SK-MEL-5 (cell line): ENCODE measurements at regions not wholly inside any gene's neighbourhood (a gene's known extent, or its start where the extent isn't known, plus 50 kb on each side); places are given as distances from the start of the nearest gene placed in this dataset.
"Not testable (repeated sequence)": the region's sequence is repeated elsewhere in the genome, so short reads cannot be mapped to it uniquely, and the experiment has no call there.

ENCODE experiments used
- DNase-seq: peaks from one replicate; pipeline ENCODE4 v3.0.0-alpha.2; 2016; ENCODE audit warnings: low read depth, low spot score
- in situ Hi-C: cut with HindIII; loops from 2 replicates; pipeline ENCODE4 v1.10.0; 2016; ENCODE audit warnings: low sequenced_read_pairs, high pct_unique_total_duplicates, low pct_unique_long_range_greater_than_20kb

GRCh38 chr2:39860538-39860937, 81.5 kb upstream of the THUMPD2 start:
- no peak for DNase-seq
- in situ Hi-C loops: no loop called here

- DNase-seq: no peak
- in situ Hi-C loops: no loop called here
Measured at GRCh38 chr2:39858677-39859076, 79.6 kb upstream of the THUMPD2 start.

GRCh38 chr2:39855856-39856255, 76.8 kb upstream of the THUMPD2 start:
- DNase-seq: no peak
- in situ Hi-C loops: no loop called here

GRCh38 chr2:39854771-39855170, 75.7 kb upstream of the THUMPD2 start:
- in situ Hi-C loops: no loop called here
- DNase-seq: no peak

- in situ Hi-C loops: no loop called here
- DNase-seq: no peak
Measured at GRCh38 chr2:39852831-39853230, 73.8 kb upstream of the THUMPD2 start.

GRCh38 chr2:39851651-39852110, 72.6 kb upstream of the THUMPD2 start:
- DNase-seq: no peak

GRCh38 chr2:39851251-39851650, 72.2 kb upstream of the THUMPD2 start:
- no peak for DNase-seq
- in situ Hi-C loops: no loop called here

More at GRCh38 chr2:39851651-39852110, 72.6 kb upstream of the THUMPD2 start:
- in situ Hi-C loops: no loop called here

- in situ Hi-C loops: no loop called here
- DNase-seq: no peak
Measured at GRCh38 chr2:39849982-39850526, 71.0 kb upstream of the THUMPD2 start.

- in situ Hi-C loops: no loop called here
- no peak for DNase-seq
Measured at GRCh38 chr2:39849064-39849463, 70.0 kb upstream of the THUMPD2 start.

GRCh38 chr2:39845460-39846146, 66.5 kb upstream of the THUMPD2 start:
- no peak for DNase-seq
- in situ Hi-C loops: no loop called here

- no peak for DNase-seq
- in situ Hi-C loops: no loop called here
Measured at GRCh38 chr2:39839261-39839848, 60.3 kb upstream of the THUMPD2 start.

GRCh38 chr2:39838589-39838988, 59.5 kb upstream of the THUMPD2 start:
- in situ Hi-C loops: no loop called here
- no peak for DNase-seq

- DNase-seq: peak; percentile 70
- in situ Hi-C loops: no loop called here
Measured at GRCh38 chr2:39837856-39838453, 58.9 kb upstream of the THUMPD2 start.

GRCh38 chr2:39836638-39837037, 57.6 kb upstream of the THUMPD2 start:
- no peak for DNase-seq
- in situ Hi-C loops: no loop called here

- in situ Hi-C loops: no loop called here
- DNase-seq: no peak
Measured at GRCh38 chr2:39834426-39834825, 55.4 kb upstream of the THUMPD2 start.

- in situ Hi-C loops, DNase-seq: not testable (repeated sequence)
Measured at GRCh38 chr2:39830610-39831009, 51.6 kb upstream of the THUMPD2 start.
